Endothelial cell of umbilical vein (primary cell): ENCODE measurements at regions not wholly inside any gene's neighbourhood (a gene's known extent, or its start where the extent isn't known, plus 50 kb on each side); places are given as distances from the start of the nearest gene placed in this dataset.

Experiments used
- BruUV-seq: library from RNA; stranded (reverse); fragments of 400-500 nt; replicated peaks from 2 replicates; lab custom pipeline; 2021; lab: Mats Ljungman, UMichigan
- CTCF ChIA-PET: fragments of 300-600, 350-600 bp; sonication (Branson Sonifier 250); formaldehyde crosslinking; loops from one replicate; lab custom pipeline; 2021; ENCODE audit warnings: antibody characterized with exemption, inconsistent platforms; lab: Charles Lee
- POLR2A ChIA-PET: fragments of 300-600, 350-600 bp; sonication (Branson Sonifier 250); formaldehyde crosslinking; loops from one replicate; lab custom pipeline; 2021; ENCODE audit warnings: antibody characterized with exemption, inconsistent platforms; lab: Charles Lee
- DNase-seq: peaks from one replicate; pipeline ENCODE4 v3.0.0-alpha.2; 2011; ENCODE audit warnings: low read depth, low spot score
- FAIRE-seq: peaks from 2 replicates; lab custom pipeline; 2011; peaks lifted over from hg19 to GRCh38; lab: Jason Lieb, UNC
- H2AFZ ChIP-seq: 2 replicates; pipeline ENCODE4 v1.6.0; 2012; ENCODE audit warnings: low read depth, low read length, control low read depth, inconsistent platforms
- H3K27ac ChIP-seq: 2 replicates; pipeline ENCODE4 v1.5.1; 2011; ENCODE audit warnings: low read depth, mild to moderate bottlenecking, control low read depth, low read length, moderate library complexity; ENCODE audit not compliant: insufficient read depth
- H3K27me3 ChIP-seq, 2 experiments: 2 replicates each; pipeline versions ENCODE4 v1.6.0 to v1.6.1; 2011; ENCODE audit warnings: low read length in 2 of 2, mixed read lengths in 1 of 2; ENCODE audit not compliant: control insufficient read depth in 2 of 2, insufficient read depth in 2 of 2
- H3K36me3 ChIP-seq, 2 experiments: 2 replicates in 1 of 2; 3 replicates in 1 of 2; pipeline ENCODE4 v1.5.1; 2011; ENCODE audit warnings: low read length in 2 of 2, mild to moderate bottlenecking in 1 of 2, moderate library complexity in 1 of 2; ENCODE audit not compliant: control insufficient read depth in 2 of 2, insufficient read depth in 2 of 2; ENCODE audit errors: extremely low read depth in 1 of 2
- H3K4me1 ChIP-seq: 3 replicates; pipeline ENCODE4 v1.5.1; 2011; ENCODE audit warnings: mild to moderate bottlenecking, low read length; ENCODE audit not compliant: control insufficient read depth, insufficient read depth; ENCODE audit errors: extremely low read depth
- H3K4me2 ChIP-seq: 2 replicates; pipeline ENCODE4 v1.6.1; 2011; ENCODE audit warnings: low read length, control low read depth, mixed read lengths; ENCODE audit not compliant: insufficient read depth
- H3K4me3 ChIP-seq, 3 experiments: fragments of 200-600 bp in 1 of 3; sonication (generic), shearing (Covaris generic) in 1 of 3; replicated peaks in 1 of 3; 2 replicates each; pipeline ENCODE4 v1.5.1; 2011 to 2016; ENCODE audit warnings: control low read depth in 3 of 3, low read length in 3 of 3, mild to moderate bottlenecking in 2 of 3, inconsistent platforms in 1 of 3, low read depth in 1 of 3, moderate library complexity in 1 of 3; ENCODE audit not compliant: insufficient read depth in 1 of 3
- H3K79me2 ChIP-seq: 2 replicates; pipeline ENCODE4 v1.6.0; 2012; ENCODE audit warnings: low read length, inconsistent platforms; ENCODE audit not compliant: control insufficient read depth, insufficient read depth
- H3K9ac ChIP-seq: replicated peaks from 2 replicates; pipeline ENCODE3; 2011; ENCODE audit warnings: low read length, control low read depth; ENCODE audit not compliant: insufficient read depth; ENCODE audit errors: extremely low read depth
- H3K9me1 ChIP-seq: replicated peaks from 3 replicates; pipeline ENCODE4 v1.6.0; 2011; ENCODE audit warnings: mild to moderate bottlenecking, low read length; ENCODE audit not compliant: control insufficient read depth, insufficient read depth; ENCODE audit errors: extremely low read depth
- H3K9me3 ChIP-seq: replicated peaks from 2 replicates; pipeline ENCODE4 v1.5.1; 2012; ENCODE audit warnings: low read length, inconsistent platforms; ENCODE audit not compliant: control insufficient read depth, insufficient read depth
- H4K20me1 ChIP-seq: replicated peaks from 2 replicates; pipeline ENCODE3; 2011; ENCODE audit warnings: mild to moderate bottlenecking, low read length; ENCODE audit not compliant: control insufficient read depth, insufficient read depth; ENCODE audit errors: extremely low read depth
- EZH2 ChIP-seq: IDR thresholded peaks from 2 replicates; pipeline ENCODE4 v1.6.1; 2012; ENCODE audit warnings: borderline replicate concordance, low read depth, mild to moderate bottlenecking, moderate library complexity, low read length, inconsistent platforms; ENCODE audit not compliant: severe bottlenecking
- FOS ChIP-seq: IDR thresholded peaks from 2 replicates; pipeline ENCODE4 v1.6.1; 2011; ENCODE audit warnings: mild to moderate bottlenecking, low read length, moderate library complexity, borderline replicate concordance; ENCODE audit not compliant: insufficient read depth
- GATA2 ChIP-seq: IDR thresholded peaks from 2 replicates; pipeline ENCODE4 v1.7.0; 2011; ENCODE audit warnings: low read depth, mild to moderate bottlenecking, moderate library complexity, mixed read lengths, low read length; ENCODE audit not compliant: insufficient read length, insufficient read depth
- JUN ChIP-seq: IDR thresholded peaks from 2 replicates; pipeline ENCODE4 v1.6.1; 2011; ENCODE audit warnings: borderline replicate concordance, low read depth; ENCODE audit not compliant: insufficient read length, insufficient read depth
- MYC ChIP-seq: IDR thresholded peaks from one replicate; pipeline ENCODE4 v1.6.1; 2011; ENCODE audit warnings: mild to moderate bottlenecking, low read depth, low read length
- POLR2A ChIP-seq: IDR thresholded peaks from 2 replicates; pipeline ENCODE4 v1.6.1; 2012; ENCODE audit warnings: low read depth, mild to moderate bottlenecking, control low read depth, low read length
- POLR2AphosphoS5 ChIP-seq: IDR thresholded peaks from 2 replicates; pipeline ENCODE4 v1.6.1; 2012; ENCODE audit warnings: low read depth, mild to moderate bottlenecking, control low read depth, low read length, moderate library complexity; ENCODE audit not compliant: insufficient read depth
- dilution Hi-C: fragments of 300-500 bp; cut with MboI; formaldehyde crosslinking; loops from one replicate; pipeline ENCODE4 v1.15.0; 2019; ENCODE audit warnings: low sequenced_read_pairs; ENCODE audit not compliant: extremely low pct_ligation_motif_present
- intact Hi-C: fragments of 100-400 bp; cut with micrococcal nuclease; formaldehyde crosslinking; loops from one replicate; pipeline ENCODE4 v1.10.0; 2022
- TF ChIP-seq, protein P1 (sequence below): IDR thresholded peaks from 2 replicates; pipeline ENCODE4 v1.6.1; 2011; ENCODE audit not compliant: insufficient read depth, insufficient read length
- TF ChIP-seq, protein P2 (sequence below), 2 donors: IDR thresholded peaks; 1 replicate in 1 of 2; 2 replicates in 1 of 2; pipeline ENCODE4 v1.5.1; 2011; ENCODE audit warnings: low read length in 2 of 2, mild to moderate bottlenecking in 2 of 2, moderate library complexity in 2 of 2, control low read depth in 1 of 2, inconsistent platforms in 1 of 2, low read depth in 1 of 2; ENCODE audit not compliant: insufficient read depth in 1 of 2; ENCODE audit errors: extremely low read depth in 1 of 2

DNA sequence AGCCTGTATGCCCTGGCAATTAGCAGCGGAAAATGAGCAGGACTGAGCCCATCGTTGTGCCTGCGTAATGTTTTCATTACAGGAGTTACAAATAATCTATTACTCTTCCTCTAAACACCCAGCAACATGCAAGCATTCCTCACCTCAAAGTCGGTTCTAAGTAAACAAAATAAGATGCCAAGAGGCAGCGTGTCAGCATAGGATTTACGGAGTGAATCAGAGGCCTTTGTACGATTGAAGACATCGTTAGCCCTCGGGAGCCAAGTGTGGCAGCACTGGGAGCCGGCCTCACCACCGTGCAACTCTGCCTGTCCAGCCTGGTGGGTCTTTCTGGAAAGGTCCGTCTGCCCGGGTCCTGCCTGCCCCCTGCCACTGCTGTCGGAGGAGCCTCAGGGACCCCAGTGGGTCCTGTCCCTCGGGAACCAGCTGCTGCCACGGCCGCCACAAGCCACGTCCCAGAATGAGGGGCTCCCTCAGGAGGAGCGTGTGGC, 80.1 kb upstream of the CTDP1 start:
- CTCF ChIA-PET = no interaction called here
- TF ChIP-seq GATA2 = no peak
- TF ChIP-seq, protein P1, sequence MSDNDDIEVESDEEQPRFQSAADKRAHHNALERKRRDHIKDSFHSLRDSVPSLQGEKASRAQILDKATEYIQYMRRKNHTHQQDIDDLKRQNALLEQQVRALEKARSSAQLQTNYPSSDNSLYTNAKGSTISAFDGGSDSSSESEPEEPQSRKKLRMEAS = no peak
- no peak for TF ChIP-seq FOS
- TF ChIP-seq, protein P2, sequence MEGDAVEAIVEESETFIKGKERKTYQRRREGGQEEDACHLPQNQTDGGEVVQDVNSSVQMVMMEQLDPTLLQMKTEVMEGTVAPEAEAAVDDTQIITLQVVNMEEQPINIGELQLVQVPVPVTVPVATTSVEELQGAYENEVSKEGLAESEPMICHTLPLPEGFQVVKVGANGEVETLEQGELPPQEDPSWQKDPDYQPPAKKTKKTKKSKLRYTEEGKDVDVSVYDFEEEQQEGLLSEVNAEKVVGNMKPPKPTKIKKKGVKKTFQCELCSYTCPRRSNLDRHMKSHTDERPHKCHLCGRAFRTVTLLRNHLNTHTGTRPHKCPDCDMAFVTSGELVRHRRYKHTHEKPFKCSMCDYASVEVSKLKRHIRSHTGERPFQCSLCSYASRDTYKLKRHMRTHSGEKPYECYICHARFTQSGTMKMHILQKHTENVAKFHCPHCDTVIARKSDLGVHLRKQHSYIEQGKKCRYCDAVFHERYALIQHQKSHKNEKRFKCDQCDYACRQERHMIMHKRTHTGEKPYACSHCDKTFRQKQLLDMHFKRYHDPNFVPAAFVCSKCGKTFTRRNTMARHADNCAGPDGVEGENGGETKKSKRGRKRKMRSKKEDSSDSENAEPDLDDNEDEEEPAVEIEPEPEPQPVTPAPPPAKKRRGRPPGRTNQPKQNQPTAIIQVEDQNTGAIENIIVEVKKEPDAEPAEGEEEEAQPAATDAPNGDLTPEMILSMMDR (IDR thresholded peaks at IDR 0.05; ENCODE audit: extremely low read depth in 1 of 2, insufficient read depth in 1 of 2, low read depth in 1 of 2, low read length in 2 of 2) = no peak
- no peak for TF ChIP-seq MYC
- no peak for TF ChIP-seq JUN
- no peak for TF ChIP-seq POLR2A
- no peak for TF ChIP-seq POLR2AphosphoS5
- TF ChIP-seq EZH2 = no peak
- H3K36me3 ChIP-seq = no peaks in the 10 kb centered on the region
- no peaks in the 10 kb centered on the region for H4K20me1 ChIP-seq
- H3K4me2 ChIP-seq = no peak overlapping the region
- dilution Hi-C loops (no loop called here), intact Hi-C loops (no loop called here)
- no peak overlapping the region for H2AFZ ChIP-seq
- H3K27ac ChIP-seq = no peak overlapping the region
- H3K4me1 ChIP-seq = no peaks in the 10 kb centered on the region
- no peaks in the 10 kb centered on the region for H3K79me2 ChIP-seq
- BruUV-seq = no TSS peak
- DNase-seq (no peak), FAIRE-seq (no peak)
- H3K9me1 ChIP-seq = no peaks in the 10 kb centered on the region
- no peak overlapping the region for H3K9ac ChIP-seq
- H3K27me3 ChIP-seq = no peaks in the 10 kb centered on the region
- no peak overlapping the region for H3K4me3 ChIP-seq
- POLR2A ChIA-PET = no interaction called here
- no peaks in the 10 kb centered on the region for H3K9me3 ChIP-seq
